GM18511 (cell line): ENCODE measurements at regions not wholly inside any gene's neighbourhood (a gene's known extent, or its start where the extent isn't known, plus 50 kb on each side); places are given as distances from the start of the nearest gene placed in this dataset.
"Not testable (repeated sequence)": the region's sequence is repeated elsewhere in the genome, so short reads cannot be mapped to it uniquely, and the experiment has no call there.

Source experiments
- ATAC-seq: cut with Tn5 transposase; IDR thresholded peaks from one replicate; pipeline ENCODE4 v1.9.1; 2021; ENCODE audit warnings: mild to moderate bottlenecking, moderate library complexity; ENCODE audit not compliant: unreplicated experiment

DNA sequence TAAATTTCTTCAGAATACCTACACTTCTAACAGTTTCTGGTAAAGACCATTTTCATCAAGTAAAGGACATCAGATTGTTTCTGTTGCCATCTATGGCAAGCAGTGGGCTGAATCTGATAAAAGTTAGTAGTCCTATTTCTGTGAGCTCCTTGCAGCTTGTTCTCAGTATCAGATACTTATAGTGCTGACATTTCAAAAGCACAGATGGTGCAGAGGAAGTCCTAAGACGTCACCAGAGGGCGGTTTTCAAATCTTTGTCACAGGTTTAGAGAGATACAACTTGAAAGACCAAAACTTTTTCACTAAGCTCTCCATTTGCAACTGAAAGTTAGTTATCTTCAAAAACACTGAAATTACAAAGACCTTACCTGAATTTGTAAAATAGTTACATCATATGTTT, 719.8 kb downstream of the SLITRK1 start:
- no peak for ATAC-seq

GRCh38 chr13:83153848-83154247, 728.4 kb downstream of the SLITRK1 start:
- no peak for ATAC-seq

DNA sequence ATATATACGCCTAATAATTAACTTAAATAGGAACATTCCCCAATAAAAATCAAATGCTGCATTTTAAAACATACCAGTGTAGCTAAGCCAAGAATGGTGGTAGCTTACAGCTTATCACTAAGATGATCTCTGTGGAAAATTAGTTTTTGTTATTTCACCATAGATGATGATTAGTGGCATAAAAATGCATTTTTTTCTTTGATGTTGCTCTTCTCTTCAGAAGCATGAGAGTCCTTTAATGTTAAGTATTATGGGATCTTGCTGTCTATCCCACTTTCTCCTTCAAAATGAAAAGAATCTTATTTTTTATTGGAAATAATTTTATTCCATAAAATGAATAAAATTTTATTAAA, 731.0 kb downstream of the SLITRK1 start:
- no peak for ATAC-seq

GRCh38 chr13:83150616-83151307, 731.5 kb downstream of the SLITRK1 start:
- no peak for ATAC-seq

DNA sequence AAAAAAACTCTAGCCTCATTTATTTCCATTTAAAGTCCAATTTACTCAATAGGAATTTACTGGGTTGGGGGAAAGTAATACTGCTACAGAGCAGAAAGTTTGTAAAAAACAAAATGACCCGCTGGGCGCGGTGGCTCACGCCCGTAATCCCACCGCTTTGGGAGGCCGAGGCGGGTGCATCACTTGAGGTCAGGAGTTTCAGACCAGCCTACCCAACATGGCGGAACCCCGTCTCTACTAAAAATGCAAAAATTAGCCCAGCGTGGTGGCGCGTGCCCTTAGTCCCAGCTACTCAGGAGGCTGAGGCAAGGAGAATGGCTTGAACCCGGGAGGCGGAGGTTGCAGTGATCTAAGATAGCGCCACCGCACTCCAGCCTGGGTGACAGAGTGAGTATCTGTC, 745.6 kb downstream of the SLITRK1 start:
- ATAC-seq = no peak

- no peak for ATAC-seq
Observed at GRCh38 chr13:83125791-83126190, 756.5 kb downstream of the SLITRK1 start.

DNA sequence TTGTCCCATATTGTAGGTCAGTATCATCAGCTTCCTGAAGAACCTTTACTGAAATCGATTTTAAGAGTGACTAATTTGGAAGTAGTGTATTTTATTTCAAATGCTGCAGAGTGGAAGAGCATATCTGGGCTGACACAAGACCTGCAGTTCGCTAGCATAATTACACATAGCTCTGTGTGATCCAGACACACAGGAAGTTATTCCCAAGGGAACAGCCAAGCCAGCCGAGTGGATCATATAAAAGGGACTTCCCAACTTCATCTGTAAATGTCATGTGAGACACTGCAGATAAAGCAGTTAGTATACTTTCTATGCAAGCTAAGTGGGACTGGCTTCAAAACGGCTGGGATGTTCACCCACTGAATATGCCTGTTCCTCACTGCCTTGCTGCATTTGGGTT, 760.4 kb downstream of the SLITRK1 start:
- ATAC-seq = no peak

- no peak for ATAC-seq
Observed at GRCh38 chr13:83117046-83117445, 765.2 kb downstream of the SLITRK1 start.

GRCh38 chr13:83101574-83102247, 780.6 kb downstream of the SLITRK1 start:
- not testable (repeated sequence) for ATAC-seq

DNA sequence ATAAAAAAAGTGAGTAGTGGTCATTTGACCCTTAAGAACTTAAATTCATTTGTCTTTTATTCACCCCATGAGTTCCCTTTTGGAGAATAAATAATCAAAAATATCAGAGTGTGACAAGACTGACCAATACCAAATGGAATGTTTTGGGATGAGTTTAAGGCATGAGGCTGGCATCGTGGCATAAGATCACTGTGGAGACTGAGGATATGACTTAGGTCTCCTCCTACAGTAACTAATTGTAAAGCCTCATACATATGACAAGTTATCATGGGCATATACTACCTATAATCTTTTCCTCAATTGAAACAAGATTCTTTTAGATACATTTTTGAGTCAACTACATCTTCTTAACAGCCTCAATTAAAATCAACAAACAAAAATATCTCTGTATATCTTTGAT, 782.0 kb downstream of the SLITRK1 start:
- ATAC-seq = no peak

DNA sequence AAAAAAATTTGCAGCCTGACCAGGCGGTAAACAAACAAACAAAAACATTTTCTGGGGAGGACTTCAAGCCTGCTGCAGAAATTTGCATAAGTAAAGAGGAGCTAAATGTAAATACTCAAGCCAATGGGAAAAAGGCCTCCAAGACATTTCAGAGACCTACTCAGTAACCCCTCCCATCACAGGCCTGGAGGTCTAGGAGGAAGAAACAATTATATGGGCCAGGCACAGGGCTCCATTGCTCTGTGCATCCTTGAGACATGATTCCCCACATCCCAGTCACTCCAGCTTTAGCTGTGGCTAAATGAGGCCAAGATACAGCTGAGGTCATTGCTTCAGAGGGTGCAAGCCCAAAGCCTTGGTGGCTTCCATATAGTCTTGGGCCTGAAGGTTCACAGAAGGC, 793.4 kb downstream of the SLITRK1 start:
- ATAC-seq = no peak

DNA sequence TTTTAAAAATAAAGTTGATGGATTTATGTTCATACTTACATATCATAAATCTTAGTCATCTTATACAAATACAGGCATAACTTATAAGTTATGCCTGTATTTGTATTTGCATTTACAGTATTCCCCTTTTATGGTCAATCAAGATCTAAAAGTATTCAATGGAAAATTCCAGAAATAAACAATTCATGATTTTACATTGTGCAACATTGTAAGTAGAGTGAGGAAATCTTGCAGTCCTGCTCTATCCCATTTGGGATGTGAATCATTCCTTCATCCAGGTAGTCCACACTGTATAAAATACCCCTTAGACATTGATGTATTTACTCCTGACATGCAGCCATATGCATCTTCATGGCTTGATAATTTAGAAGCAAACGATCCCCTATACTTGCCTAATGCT, 795.3 kb downstream of the SLITRK1 start:
- ATAC-seq = no peak

- no peak for ATAC-seq
Observed at GRCh38 chr13:83086088-83086487, 796.2 kb downstream of the SLITRK1 start.

- no peak for ATAC-seq
Observed at GRCh38 chr13:83085186-83085900, 796.9 kb downstream of the SLITRK1 start.

GRCh38 chr13:83077499-83077898, 804.8 kb downstream of the SLITRK1 start:
- ATAC-seq = no peak

- not testable (repeated sequence) for ATAC-seq
Observed at GRCh38 chr13:83073930-83074329, 808.3 kb downstream of the SLITRK1 start.

- ATAC-seq = no peak
Observed at GRCh38 chr13:83065108-83065507, 817.2 kb downstream of the SLITRK1 start.

DNA sequence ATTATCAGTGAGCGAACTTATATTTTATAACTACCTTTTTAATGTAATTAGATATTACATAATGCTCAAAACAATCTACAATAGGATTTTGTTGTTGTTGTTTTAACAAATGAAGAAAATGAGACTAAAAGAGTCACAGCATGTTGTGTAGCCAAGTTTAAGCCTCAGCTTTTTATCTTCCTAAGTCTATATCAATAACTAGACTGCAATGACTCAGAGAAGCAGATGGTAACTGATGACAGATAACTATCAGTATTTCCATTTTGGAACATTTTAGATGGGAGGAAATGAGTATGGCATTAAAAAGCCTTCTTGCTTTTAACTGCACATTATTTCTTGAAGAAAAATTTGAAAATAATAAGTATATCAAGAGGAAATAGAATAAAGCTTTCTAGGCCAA, 825.2 kb downstream of the SLITRK1 start:
- ATAC-seq = no peak

- no peak for ATAC-seq
Observed at GRCh38 chr13:83056269-83056668, 826.0 kb downstream of the SLITRK1 start.

DNA sequence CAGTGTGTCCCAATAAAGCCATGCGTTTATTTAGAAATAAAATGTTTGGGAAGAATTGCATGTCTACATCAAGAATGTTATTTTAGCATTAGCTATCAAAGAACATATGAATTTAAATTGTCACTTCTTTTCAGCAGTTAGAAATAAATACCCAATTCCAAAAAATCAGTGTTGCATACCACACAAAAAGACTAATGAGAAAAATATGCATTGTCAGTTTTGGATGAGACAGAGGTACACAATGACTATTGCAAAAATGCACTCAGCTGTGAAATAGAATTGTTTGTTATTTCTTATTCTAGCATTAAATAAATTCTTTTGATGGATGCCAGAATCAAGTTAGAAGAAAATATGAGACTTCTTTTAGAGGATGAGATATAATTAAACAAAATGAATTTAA, 833.9 kb downstream of the SLITRK1 start:
- no peak for ATAC-seq

- ATAC-seq = no peak
Observed at GRCh38 chr13:83024955-83025594, 857.2 kb downstream of the SLITRK1 start.

DNA sequence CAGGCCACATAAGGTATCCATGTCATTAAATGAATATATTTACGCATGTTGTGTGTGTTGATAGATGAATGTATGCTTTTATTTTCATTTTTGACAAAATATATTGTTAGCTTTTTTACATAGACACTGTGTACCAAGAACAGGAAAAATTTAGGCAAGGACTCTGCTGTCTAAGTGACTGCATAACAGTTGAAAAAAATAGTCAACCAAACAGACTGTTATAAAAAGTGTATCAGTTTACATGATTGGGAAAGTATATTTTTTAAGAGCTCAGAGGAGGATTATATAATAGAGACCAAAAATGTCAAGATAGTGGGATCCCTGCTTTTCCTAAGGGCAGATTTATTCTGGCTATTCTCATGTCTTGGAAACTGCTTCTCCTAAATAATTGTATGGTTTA, 858.0 kb downstream of the SLITRK1 start:
- no peak for ATAC-seq
